HFF-Myc (cell line): ENCODE measurements at regions not wholly inside any gene's neighbourhood (a gene's known extent, or its start where the extent isn't known, plus 50 kb on each side); places are given as distances from the start of the nearest gene placed in this dataset.

ENCODE experiments used
- DNase-seq: peaks from one replicate; pipeline ENCODE4 v3.0.0-alpha.2; 2011; ENCODE audit warnings: low read depth; ENCODE audit errors: extremely low read depth
- H3K4me3 ChIP-seq: replicated peaks from 2 replicates; pipeline ENCODE4 v1.5.1; 2011; ENCODE audit warnings: low read depth, mild to moderate bottlenecking, control low read depth, low read length
- CTCF ChIP-seq: IDR thresholded peaks from 2 replicates; pipeline ENCODE4 v1.5.1; 2012; ENCODE audit warnings: mild to moderate bottlenecking, low read depth, low read length, control low read depth; ENCODE audit errors: missing control alignments

DNA sequence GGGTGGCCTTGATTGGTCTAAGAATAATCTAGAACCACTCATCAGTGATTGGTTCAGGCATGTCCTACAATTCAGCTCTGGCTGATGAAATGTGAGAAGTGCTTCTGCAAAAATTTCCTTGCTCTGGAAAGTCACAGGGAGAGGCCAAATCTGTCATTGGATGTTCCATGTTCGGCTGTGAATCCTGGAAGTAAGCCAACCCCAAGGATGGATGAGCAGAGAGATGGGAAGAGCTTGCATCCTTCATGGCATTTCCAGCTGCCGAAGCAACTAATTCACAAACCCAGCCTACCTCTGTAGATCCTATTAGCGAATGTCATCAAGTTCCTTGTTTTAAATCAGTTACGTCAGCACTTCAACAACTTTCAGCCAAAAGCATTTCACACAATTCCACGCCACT is 187.2 kb upstream of the SOX4 start:
- H3K4me3 ChIP-seq, result no peak overlapping the region
- no peak for DNase-seq
- TF ChIP-seq CTCF, result no peak

DNA sequence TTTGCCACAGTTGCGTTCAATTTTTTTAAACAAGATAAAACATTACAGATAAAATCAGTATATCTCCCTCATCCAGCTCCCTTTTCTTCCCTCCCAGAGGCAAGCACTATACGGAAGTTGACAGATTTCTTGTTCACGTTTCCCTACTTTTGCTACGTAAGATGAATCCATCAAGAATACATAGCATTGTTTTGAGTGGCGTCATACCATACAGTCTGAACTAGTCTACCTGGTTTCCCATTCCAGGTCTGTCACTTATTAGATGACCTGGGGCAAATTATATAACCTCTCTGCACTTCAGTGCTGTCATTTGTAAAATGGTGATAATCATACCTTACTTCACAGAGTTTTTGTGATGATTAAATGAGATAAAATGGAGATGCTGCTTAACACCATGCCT is 184.3 kb upstream of the SOX4 start:
- no peak for TF ChIP-seq CTCF
- no peak overlapping the region for H3K4me3 ChIP-seq
- no peak for DNase-seq

- DNase-seq, result no peak
- TF ChIP-seq CTCF, result no peak
- no peak overlapping the region for H3K4me3 ChIP-seq
Measured at GRCh38 chr6:21413428-21413827, 180.1 kb upstream of the SOX4 start.

- TF ChIP-seq CTCF, result no peak
- H3K4me3 ChIP-seq, result no peak overlapping the region
- DNase-seq, result no peak
Measured at GRCh38 chr6:21414065-21414464, 179.5 kb upstream of the SOX4 start.

DNA sequence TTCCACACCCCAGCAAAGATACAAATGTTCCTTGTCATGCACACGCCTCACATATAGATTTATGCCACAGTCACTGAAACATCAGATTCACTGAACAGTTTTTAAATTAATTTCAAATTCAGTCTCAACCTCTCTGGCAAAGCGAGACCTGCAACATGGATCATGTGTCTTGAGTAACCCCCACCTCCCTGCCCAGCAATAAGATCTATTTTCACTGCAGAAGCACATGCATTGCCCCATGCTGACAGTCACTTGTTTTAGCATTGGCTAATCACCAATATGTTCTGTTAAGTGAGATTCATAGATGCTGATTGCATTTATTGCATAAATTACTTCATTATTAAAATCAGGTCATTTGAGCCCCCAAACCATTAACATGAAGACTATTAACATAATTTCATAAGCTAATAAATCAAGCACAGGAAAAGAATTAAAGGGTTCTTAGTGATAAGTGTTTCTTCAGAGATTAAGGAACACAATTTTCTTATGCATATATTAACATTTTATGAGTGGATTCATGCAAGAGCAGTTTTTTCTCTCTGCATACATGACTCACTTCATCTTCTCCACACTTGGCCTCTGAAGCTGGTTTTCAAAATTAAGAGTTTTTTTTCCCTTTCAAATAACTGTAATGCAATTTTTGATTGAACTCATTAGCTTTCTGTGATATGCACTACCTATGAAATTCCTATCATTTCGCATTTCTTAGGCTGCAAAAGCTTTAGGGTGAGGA is 173.2 kb upstream of the SOX4 start:
- H3K4me3 ChIP-seq, result no peak overlapping the region
- no peak for TF ChIP-seq CTCF
- DNase-seq, result no peak

DNA sequence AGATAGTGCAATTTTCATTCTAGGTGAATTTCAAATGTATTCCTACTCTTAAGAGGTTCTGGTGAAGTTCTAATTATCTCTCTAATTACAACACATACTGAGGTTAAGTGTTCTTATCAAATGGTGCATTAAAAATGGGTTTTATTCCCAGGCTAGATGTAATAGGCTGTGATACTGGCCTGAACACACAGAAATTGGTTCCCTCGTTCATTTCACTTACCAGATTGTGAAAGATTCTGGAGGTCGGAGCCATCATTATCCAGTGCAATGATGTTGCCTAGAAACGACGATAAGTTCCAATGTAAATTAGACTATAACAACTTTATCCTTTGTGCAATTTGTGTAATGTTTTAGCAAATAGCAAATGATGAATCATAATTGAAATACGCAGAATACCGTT is 172.6 kb upstream of the SOX4 start:
- DNase-seq, result no peak
- TF ChIP-seq CTCF, result no peak
- H3K4me3 ChIP-seq, result no peak overlapping the region
